ENCODE measurements at regions not wholly inside any gene's neighbourhood (a gene's known extent, or its start where the extent isn't known, plus 50 kb on each side); places are given as distances from the start of the nearest gene placed in this dataset.

DNA sequence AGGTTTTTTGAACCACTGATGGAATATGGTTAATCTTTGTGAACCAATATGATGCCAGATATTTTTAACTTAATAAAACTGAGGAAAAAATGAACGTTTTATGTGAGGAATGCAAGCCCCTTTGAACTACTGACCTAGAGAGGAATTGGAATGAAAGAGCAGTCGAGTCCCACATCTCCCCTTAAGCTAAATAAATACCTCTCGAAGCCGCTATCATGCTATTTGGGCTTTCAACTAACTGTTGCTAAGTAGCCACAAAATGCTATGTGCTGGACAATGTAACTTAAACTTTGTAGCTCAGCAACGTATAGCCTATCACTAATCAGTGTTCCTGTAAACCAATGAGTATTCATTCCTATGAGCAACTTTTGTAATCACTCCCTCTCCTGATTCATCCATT, 1037.2 kb downstream of the SQOR start:
- no peak for TF ChIP-seq GATA2 (IDR thresholded peaks at IDR 0.05; ENCODE audit: low read depth, low read length)
- no peak for TF ChIP-seq GATA3 (IDR thresholded peaks at IDR 0.05; ENCODE audit: low read depth, low read length)
